HCT116 (cell line): ENCODE measurements at regions not wholly inside any gene's neighbourhood (a gene's known extent, or its start where the extent isn't known, plus 50 kb on each side); places are given as distances from the start of the nearest gene placed in this dataset.
"Not testable (repeated sequence)": the region's sequence is repeated elsewhere in the genome, so short reads cannot be mapped to it uniquely, and the experiment has no call there.

Source experiments
- ATAC-seq: fragments of 200-7000 bp; cut with Tn5 transposase; 2 replicates; pipeline ENCODE4 v1.9.1; 2020; ENCODE audit warnings: mild to moderate bottlenecking, moderate library complexity
- BruUV-seq: library from RNA; stranded (reverse); fragments of 400-500 nt; replicated peaks from 2 replicates; lab custom pipeline; 2021; lab: Mats Ljungman, UMichigan
- CTCF ChIA-PET: fragments of 300-600 bp; sonication (Branson Sonifier 250); formaldehyde crosslinking; loops from one replicate; lab custom pipeline; 2021; ENCODE audit warnings: antibody characterized with exemption; lab: Charles Lee
- POLR2A ChIA-PET: fragments of 300-600, 350-600 bp; sonication (Branson Sonifier 250); formaldehyde crosslinking; loops from one replicate; lab custom pipeline; 2021; ENCODE audit warnings: antibody characterized with exemption; lab: Charles Lee
- RAD21 ChIA-PET, 2 experiments: fragments of 300-600 bp; sonication (Branson Sonifier 250); formaldehyde crosslinking; loops; one replicate each; lab custom pipeline; 2023; ENCODE audit warnings: low total read pairs in 2 of 2; ENCODE audit not compliant: uncharacterized antibody in 2 of 2, unreplicated experiment in 2 of 2, low non-redundant PET in 1 of 2; lab: Charles Lee
- DNase-seq: peaks from one replicate; pipeline ENCODE4 v3.0.0-alpha.2; 2010; ENCODE audit warnings: low read depth, low spot score
- H2AFZ ChIP-seq: fragments of 200-600 bp; shearing (Covaris generic), sonication (generic); 2 replicates; pipeline ENCODE4 v1.6.1; 2017; ENCODE audit warnings: low read depth, mixed run types, mixed read lengths, antibody characterized with exemption, low read length; ENCODE audit not compliant: poor library complexity, severe bottlenecking
- H3K27ac ChIP-seq: 2 replicates; pipeline ENCODE4 v1.5.1; 2012; ENCODE audit warnings: low read depth, low read length
- H3K27me3 ChIP-seq: fragments of 200-600 bp; sonication (generic); 2 replicates; pipeline ENCODE4 v1.6.1; 2016; ENCODE audit warnings: mixed run types, low read length, mixed read lengths; ENCODE audit not compliant: insufficient read depth
- H3K36me3 ChIP-seq, 2 experiments: fragments of 200-500 bp in 1 of 2; fragments of 200-600 bp in 1 of 2; sonication (Bioruptor generic) in 1 of 2; sonication (generic) in 1 of 2; 2 replicates each; pipeline versions ENCODE4 v1.5.1 to v1.6.1; 2014 to 2016; ENCODE audit warnings: low read length in 2 of 2, inconsistent platforms in 1 of 2, mixed read lengths in 1 of 2, mixed run types in 1 of 2; ENCODE audit not compliant: insufficient read depth in 2 of 2, control insufficient read depth in 1 of 2
- H3K4me1 ChIP-seq, 2 experiments: fragments of 200-600 bp in 1 of 2; sonication (generic) in 1 of 2; 2 replicates each; pipeline versions ENCODE4 v1.5.1 to v1.6.1; 2012 to 2017; ENCODE audit warnings: low read length in 2 of 2, inconsistent platforms in 1 of 2, mild to moderate bottlenecking in 1 of 2, mixed read lengths in 1 of 2, mixed run types in 1 of 2, moderate library complexity in 1 of 2; ENCODE audit not compliant: insufficient read depth in 2 of 2, control insufficient read depth in 1 of 2
- H3K4me2 ChIP-seq: fragments of 200-600 bp; sonication (generic); 2 replicates; pipeline ENCODE4 v1.6.1; 2017; ENCODE audit warnings: mixed run types, low read length, mixed read lengths
- H3K4me3 ChIP-seq, 2 experiments: fragments of 200-600 bp in 1 of 2; sonication (generic) in 1 of 2; replicated peaks in 1 of 2; 2 replicates each; pipeline ENCODE4 v1.5.1; 2011 to 2016; ENCODE audit warnings: low read length in 2 of 2, control low read depth in 1 of 2, low read depth in 1 of 2, mild to moderate bottlenecking in 1 of 2, mixed read lengths in 1 of 2, mixed run types in 1 of 2
- H3K79me2 ChIP-seq: fragments of 200-600 bp; sonication (generic); 2 replicates; pipeline ENCODE4 v1.6.1; 2017; ENCODE audit warnings: mild to moderate bottlenecking, mixed run types, low read length, moderate library complexity, mixed read lengths; ENCODE audit not compliant: insufficient read depth
- H3K9ac ChIP-seq: fragments of 200-600 bp; sonication (generic); 2 replicates; pipeline ENCODE4 v1.6.1; 2016; ENCODE audit warnings: low read length, mixed read lengths
- H3K9me2 ChIP-seq: fragments of 200-600 bp; sonication (generic), shearing (Covaris generic); 2 replicates; pipeline ENCODE4 v1.6.1; 2017; ENCODE audit warnings: mixed run types, mild to moderate bottlenecking, moderate library complexity; ENCODE audit not compliant: insufficient read depth
- H3K9me3 ChIP-seq, 2 experiments: fragments of 200-500 bp in 1 of 2; fragments of 200-600 bp in 1 of 2; sonication (Bioruptor generic) in 1 of 2; sonication (generic) in 1 of 2; 2 replicates each; pipeline ENCODE4 v1.6.1; 2014 to 2017; ENCODE audit warnings: low read length in 2 of 2, mixed read lengths in 2 of 2, inconsistent platforms in 1 of 2, low read depth in 1 of 2, mild to moderate bottlenecking in 1 of 2, mixed run types in 1 of 2, moderate library complexity in 1 of 2; ENCODE audit not compliant: control insufficient read depth in 1 of 2, insufficient read depth in 1 of 2
- H4K20me1 ChIP-seq: fragments of 200-600 bp; sonication (generic), shearing (Covaris generic); 2 replicates; pipeline ENCODE4 v1.6.1; 2017; ENCODE audit warnings: mixed run types, mild to moderate bottlenecking, moderate library complexity; ENCODE audit not compliant: insufficient read depth
- EGR1 ChIP-seq: IDR thresholded peaks from 2 replicates; pipeline ENCODE4 v1.6.1; 2012; ENCODE audit warnings: low read depth
- FOSL1 ChIP-seq: IDR thresholded peaks from 2 replicates; pipeline ENCODE4 v1.6.1; 2012; ENCODE audit warnings: low read depth
- SIN3A ChIP-seq: IDR thresholded peaks from 2 replicates; pipeline ENCODE4 v1.6.1; 2012; ENCODE audit warnings: low read depth
- intact Hi-C: fragments of 100-400 bp; cut with micrococcal nuclease; formaldehyde crosslinking; loops from 2 replicates; pipeline ENCODE4 v1.10.0; 2022
- TF ChIP-seq, protein P1 (sequence below): IDR thresholded peaks from 2 replicates; pipeline ENCODE4 v1.6.1; 2012; ENCODE audit warnings: low read depth
- TF ChIP-seq, protein P2 (sequence below), 3 experiments: fragments of 200-600 bp in 1 of 3; sonication (generic) in 1 of 3; IDR thresholded peaks in 2 of 3; conservative IDR thresholded peaks in 1 of 3; 2 replicates each; pipeline ENCODE4 v1.5.1; 2012 to 2017; ENCODE audit warnings: low read depth in 2 of 3, low read length in 2 of 3, antibody characterized with exemption in 1 of 3, borderline replicate concordance in 1 of 3, control low read depth in 1 of 3, mild to moderate bottlenecking in 1 of 3, mixed read lengths in 1 of 3, mixed run types in 1 of 3, moderate library complexity in 1 of 3; ENCODE audit not compliant: insufficient read depth in 1 of 3

DNA sequence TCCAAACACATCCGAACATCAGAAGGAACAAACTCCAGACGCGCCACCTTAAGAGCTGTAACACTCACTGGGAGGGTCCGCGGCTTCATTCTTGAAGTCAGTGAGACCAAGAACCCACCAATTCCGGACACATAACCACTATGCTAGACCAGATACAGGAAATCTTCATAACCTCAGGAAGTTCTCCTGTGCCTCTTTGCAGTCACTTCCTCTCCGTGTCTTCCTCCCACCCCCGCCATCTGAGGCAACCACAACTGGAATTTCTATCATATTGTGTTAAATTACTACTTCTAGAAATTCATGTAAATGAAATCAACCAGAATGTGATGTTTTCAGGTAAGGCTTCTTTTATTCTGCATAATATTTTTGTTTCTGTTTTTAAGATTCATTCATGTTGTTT, 631.0 kb upstream of the NXPH2 start:
- no peak for ATAC-seq
- Histone ChIP-seq H3K36me3 (no peaks in the 10 kb centered on the region), H3K9me2 (no peaks in the 10 kb centered on the region), H3K27me3 (no peaks in the 10 kb centered on the region), H3K79me2 (no peaks in the 10 kb centered on the region), H2AFZ (no peak overlapping the region), H3K9me3 (no peaks in the 10 kb centered on the region), H4K20me1 (no peaks in the 10 kb centered on the region), H3K27ac (no peak overlapping the region), H3K4me2 (no peak overlapping the region), H3K4me1 (no peaks in the 10 kb centered on the region), H3K4me3 (no peak overlapping the region), H3K9ac (no peak overlapping the region)
- no peak for TF ChIP-seq SIN3A
- TF ChIP-seq, protein P1, sequence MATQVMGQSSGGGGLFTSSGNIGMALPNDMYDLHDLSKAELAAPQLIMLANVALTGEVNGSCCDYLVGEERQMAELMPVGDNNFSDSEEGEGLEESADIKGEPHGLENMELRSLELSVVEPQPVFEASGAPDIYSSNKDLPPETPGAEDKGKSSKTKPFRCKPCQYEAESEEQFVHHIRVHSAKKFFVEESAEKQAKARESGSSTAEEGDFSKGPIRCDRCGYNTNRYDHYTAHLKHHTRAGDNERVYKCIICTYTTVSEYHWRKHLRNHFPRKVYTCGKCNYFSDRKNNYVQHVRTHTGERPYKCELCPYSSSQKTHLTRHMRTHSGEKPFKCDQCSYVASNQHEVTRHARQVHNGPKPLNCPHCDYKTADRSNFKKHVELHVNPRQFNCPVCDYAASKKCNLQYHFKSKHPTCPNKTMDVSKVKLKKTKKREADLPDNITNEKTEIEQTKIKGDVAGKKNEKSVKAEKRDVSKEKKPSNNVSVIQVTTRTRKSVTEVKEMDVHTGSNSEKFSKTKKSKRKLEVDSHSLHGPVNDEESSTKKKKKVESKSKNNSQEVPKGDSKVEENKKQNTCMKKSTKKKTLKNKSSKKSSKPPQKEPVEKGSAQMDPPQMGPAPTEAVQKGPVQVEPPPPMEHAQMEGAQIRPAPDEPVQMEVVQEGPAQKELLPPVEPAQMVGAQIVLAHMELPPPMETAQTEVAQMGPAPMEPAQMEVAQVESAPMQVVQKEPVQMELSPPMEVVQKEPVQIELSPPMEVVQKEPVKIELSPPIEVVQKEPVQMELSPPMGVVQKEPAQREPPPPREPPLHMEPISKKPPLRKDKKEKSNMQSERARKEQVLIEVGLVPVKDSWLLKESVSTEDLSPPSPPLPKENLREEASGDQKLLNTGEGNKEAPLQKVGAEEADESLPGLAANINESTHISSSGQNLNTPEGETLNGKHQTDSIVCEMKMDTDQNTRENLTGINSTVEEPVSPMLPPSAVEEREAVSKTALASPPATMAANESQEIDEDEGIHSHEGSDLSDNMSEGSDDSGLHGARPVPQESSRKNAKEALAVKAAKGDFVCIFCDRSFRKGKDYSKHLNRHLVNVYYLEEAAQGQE = no peak
- no peak for TF ChIP-seq EGR1
- TF ChIP-seq FOSL1 = no peak
- TF ChIP-seq, protein P2, sequence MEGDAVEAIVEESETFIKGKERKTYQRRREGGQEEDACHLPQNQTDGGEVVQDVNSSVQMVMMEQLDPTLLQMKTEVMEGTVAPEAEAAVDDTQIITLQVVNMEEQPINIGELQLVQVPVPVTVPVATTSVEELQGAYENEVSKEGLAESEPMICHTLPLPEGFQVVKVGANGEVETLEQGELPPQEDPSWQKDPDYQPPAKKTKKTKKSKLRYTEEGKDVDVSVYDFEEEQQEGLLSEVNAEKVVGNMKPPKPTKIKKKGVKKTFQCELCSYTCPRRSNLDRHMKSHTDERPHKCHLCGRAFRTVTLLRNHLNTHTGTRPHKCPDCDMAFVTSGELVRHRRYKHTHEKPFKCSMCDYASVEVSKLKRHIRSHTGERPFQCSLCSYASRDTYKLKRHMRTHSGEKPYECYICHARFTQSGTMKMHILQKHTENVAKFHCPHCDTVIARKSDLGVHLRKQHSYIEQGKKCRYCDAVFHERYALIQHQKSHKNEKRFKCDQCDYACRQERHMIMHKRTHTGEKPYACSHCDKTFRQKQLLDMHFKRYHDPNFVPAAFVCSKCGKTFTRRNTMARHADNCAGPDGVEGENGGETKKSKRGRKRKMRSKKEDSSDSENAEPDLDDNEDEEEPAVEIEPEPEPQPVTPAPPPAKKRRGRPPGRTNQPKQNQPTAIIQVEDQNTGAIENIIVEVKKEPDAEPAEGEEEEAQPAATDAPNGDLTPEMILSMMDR (IDR thresholded peaks at IDR 0.05 in 2 of 3, conservative IDR thresholded peaks at IDR 0.05 in 1 of 3; ENCODE audit: borderline replicate concordance in 1 of 3, insufficient read depth in 1 of 3, low read depth in 2 of 3, low read length in 2 of 3) = no peak
- CTCF ChIA-PET = no interaction called here
- intact Hi-C loops = no loop called here
- no TSS peak for BruUV-seq
- DNase-seq = no peak
- POLR2A ChIA-PET = no interaction called here
- RAD21 ChIA-PET = no interaction called here

DNA sequence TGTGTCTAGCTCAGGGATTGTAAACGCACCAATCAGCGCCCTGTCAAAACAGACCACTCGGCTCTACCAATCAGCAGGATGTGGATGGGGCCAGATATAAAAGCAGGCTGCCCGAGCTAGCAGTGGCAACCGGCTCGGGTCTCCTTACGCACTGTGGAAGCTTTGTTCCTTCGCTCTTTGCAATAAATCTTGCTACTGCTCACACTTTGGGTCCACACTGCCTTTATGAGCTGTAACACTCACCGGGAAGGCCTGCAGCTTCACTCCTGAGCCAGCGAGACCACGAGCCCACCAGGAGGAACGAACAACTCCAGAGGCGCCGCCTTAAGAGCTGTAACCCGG, 630.6 kb upstream of the NXPH2 start:
- H3K9me3 ChIP-seq, H3K4me2 ChIP-seq, intact Hi-C loops, H3K79me2 ChIP-seq, H3K4me3 ChIP-seq, H3K27me3 ChIP-seq, H4K20me1 ChIP-seq, POLR2A ChIA-PET, H3K9ac ChIP-seq, H3K9me2 ChIP-seq, BruUV-seq, H2AFZ ChIP-seq, ATAC-seq, H3K36me3 ChIP-seq, H3K4me1 ChIP-seq, H3K27ac ChIP-seq, DNase-seq, CTCF ChIA-PET, RAD21 ChIA-PET: not testable (repeated sequence)

DNA sequence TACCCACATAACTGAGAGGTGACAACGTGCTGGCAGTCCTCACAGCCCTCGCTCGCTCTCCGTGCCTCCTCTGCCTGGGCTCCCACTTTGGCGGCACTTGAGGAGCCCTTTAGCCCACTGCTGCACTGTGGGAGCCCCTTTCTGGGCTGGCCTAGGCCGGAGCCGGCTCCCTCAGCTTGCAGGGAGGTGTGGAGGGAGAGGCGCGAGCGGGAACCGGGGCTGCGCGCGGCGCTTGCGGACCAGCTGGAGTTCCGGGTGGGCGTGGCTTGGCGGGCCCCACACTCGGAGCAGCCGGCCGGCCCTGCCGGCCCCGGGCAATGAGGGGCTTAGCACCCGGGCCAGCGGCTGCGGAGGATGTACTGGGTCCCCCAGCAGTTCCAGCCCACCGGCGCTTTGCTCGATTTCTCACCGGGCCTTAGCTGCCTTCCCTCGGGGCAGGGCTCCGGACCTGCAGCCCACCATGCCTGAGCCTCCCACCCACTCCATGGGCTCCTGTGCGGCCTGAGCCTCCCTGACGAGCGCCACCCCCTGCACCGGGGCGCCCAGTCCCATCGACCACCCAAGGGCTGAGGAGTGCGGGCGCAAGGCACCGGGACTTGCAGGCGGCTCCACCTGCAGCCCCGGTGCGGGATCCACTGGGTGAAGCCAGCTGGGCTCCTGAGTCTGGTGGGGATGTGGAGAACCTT, 630.1 kb upstream of the NXPH2 start:
- CTCF ChIA-PET, POLR2A ChIA-PET, H3K27me3 ChIP-seq, RAD21 ChIA-PET, H3K4me2 ChIP-seq, H3K27ac ChIP-seq, H3K9me3 ChIP-seq, H3K79me2 ChIP-seq, H3K4me3 ChIP-seq, H3K36me3 ChIP-seq, H3K9ac ChIP-seq, intact Hi-C loops, DNase-seq, H2AFZ ChIP-seq, H3K4me1 ChIP-seq, ATAC-seq, H3K9me2 ChIP-seq, BruUV-seq, H4K20me1 ChIP-seq: not testable (repeated sequence)
